ENCODE measurements at regions not wholly inside any gene's neighbourhood (a gene's known extent, or its start where the extent isn't known, plus 50 kb on each side); places are given as distances from the start of the nearest gene placed in this dataset.

- no peak overlapping the region for H3K4me3 Mint-ChIP-seq
- no peaks in the 10 kb centered on the region for H3K9me3 ChIP-seq (ENCODE audit: control insufficient read depth in 2 of 2, low read length in 2 of 2)
- H3K9me3 Mint-ChIP-seq = no peaks in the 10 kb centered on the region
- H3K36me3 ChIP-seq (ENCODE audit: control insufficient read depth, insufficient read depth, low read length) = no peaks in the 10 kb centered on the region
- peaks cover 9% of the 10 kb centered on the region for H3K4me1 ChIP-seq (ENCODE audit: control insufficient read depth, insufficient read depth, low read length, poor library complexity, severe bottlenecking)
- no peaks in the 10 kb centered on the region for H3K27me3 ChIP-seq (ENCODE audit: control insufficient read depth, insufficient read depth, low read length)
- ATAC-seq (ENCODE audit: low read depth in 2 of 2) = no peak
- H3K27me3 Mint-ChIP-seq = peaks cover 9% of the 10 kb centered on the region
- H3K27ac Mint-ChIP-seq = no peak overlapping the region
- H3K4me1 Mint-ChIP-seq = peaks cover 0 to 8% (median 5%) of the 10 kb centered on the region in 4 donors
- no peaks in the 10 kb centered on the region for H3K36me3 Mint-ChIP-seq
- no peak overlapping the region for H3K27ac ChIP-seq (ENCODE audit: insufficient read depth, low read length, poor library complexity, severe bottlenecking)
- H3K4me3 ChIP-seq (ENCODE audit: low read depth, low read length) = no peak overlapping the region
- DNase-seq = no peak
These were observed 120.1 kb upstream of the ERCC6L2 start for GRCh38 chr9:95755421-95755730.

GRCh38 chr9:95754533-95755420, 120.7 kb upstream of the ERCC6L2 start:
- H3K27ac ChIP-seq (ENCODE audit: insufficient read depth, low read length, poor library complexity, severe bottlenecking) = no peak overlapping the region
- Mint-ChIP-seq H3K9me3 (no peaks in the 10 kb centered on the region), H3K27me3 (peaks cover 9% of the 10 kb centered on the region), H3K4me1 (peaks cover 0 to 12% (median 6%) of the 10 kb centered on the region in 4 donors), H3K36me3 (no peaks in the 10 kb centered on the region), H3K27ac (no peak overlapping the region), H3K4me3 (no peak overlapping the region)
- H3K36me3 ChIP-seq (ENCODE audit: control insufficient read depth, insufficient read depth, low read length) = no peaks in the 10 kb centered on the region
- no peaks in the 10 kb centered on the region for H3K27me3 ChIP-seq (ENCODE audit: control insufficient read depth, insufficient read depth, low read length)
- peaks cover 15% of the 10 kb centered on the region for H3K4me1 ChIP-seq (ENCODE audit: control insufficient read depth, insufficient read depth, low read length, poor library complexity, severe bottlenecking)
- no peaks in the 10 kb centered on the region for H3K9me3 ChIP-seq (ENCODE audit: control insufficient read depth in 2 of 2, low read length in 2 of 2)
- ATAC-seq (ENCODE audit: low read depth in 2 of 2) (no peak), DNase-seq (no peak)
- H3K4me3 ChIP-seq (ENCODE audit: low read depth, low read length) = no peak overlapping the region

GRCh38 chr9:95753762-95754465, 121.6 kb upstream of the ERCC6L2 start:
- no peaks in the 10 kb centered on the region for H3K9me3 ChIP-seq (ENCODE audit: control insufficient read depth in 2 of 2, low read length in 2 of 2)
- no peak overlapping the region for H3K27ac ChIP-seq (ENCODE audit: insufficient read depth, low read length, poor library complexity, severe bottlenecking)
- peaks cover 13% of the 10 kb centered on the region for H3K27me3 Mint-ChIP-seq
- H3K9me3 Mint-ChIP-seq = no peaks in the 10 kb centered on the region
- H3K4me1 Mint-ChIP-seq = peaks cover 0 to 19% (median 6%) of the 10 kb centered on the region in 4 donors
- H3K36me3 ChIP-seq (ENCODE audit: control insufficient read depth, insufficient read depth, low read length) = no peaks in the 10 kb centered on the region
- H3K4me3 ChIP-seq (ENCODE audit: low read depth, low read length) = no peak overlapping the region
- H3K27me3 ChIP-seq (ENCODE audit: control insufficient read depth, insufficient read depth, low read length) = no peaks in the 10 kb centered on the region
- H3K4me1 ChIP-seq (ENCODE audit: control insufficient read depth, insufficient read depth, low read length, poor library complexity, severe bottlenecking) = peaks cover 16% of the 10 kb centered on the region
- H3K36me3 Mint-ChIP-seq = no peaks in the 10 kb centered on the region
- no peak for DNase-seq
- H3K27ac Mint-ChIP-seq = no peak overlapping the region
- no peak overlapping the region for H3K4me3 Mint-ChIP-seq
- no peak for ATAC-seq (ENCODE audit: low read depth in 2 of 2)

- H3K9me3 ChIP-seq (ENCODE audit: control insufficient read depth in 2 of 2, low read length in 2 of 2) = no peaks in the 10 kb centered on the region
- no peak overlapping the region for H3K4me3 ChIP-seq (ENCODE audit: low read depth, low read length)
- Mint-ChIP-seq H3K27me3 (peaks cover 17% of the 10 kb centered on the region), H3K9me3 (no peaks in the 10 kb centered on the region), H3K27ac (no peak overlapping the region), H3K36me3 (no peaks in the 10 kb centered on the region), H3K4me1 (peaks cover 4 to 22% (median 9%) of the 10 kb centered on the region in 4 donors), H3K4me3 (no peak overlapping the region)
- H3K4me1 ChIP-seq (ENCODE audit: control insufficient read depth, insufficient read depth, low read length, poor library complexity, severe bottlenecking) = peaks cover 16% of the 10 kb centered on the region
- no peaks in the 10 kb centered on the region for H3K36me3 ChIP-seq (ENCODE audit: control insufficient read depth, insufficient read depth, low read length)
- no peak overlapping the region for H3K27ac ChIP-seq (ENCODE audit: insufficient read depth, low read length, poor library complexity, severe bottlenecking)
- H3K27me3 ChIP-seq (ENCODE audit: control insufficient read depth, insufficient read depth, low read length) = no peaks in the 10 kb centered on the region
- DNase-seq (no peak), ATAC-seq (ENCODE audit: low read depth in 2 of 2) (no peak)
These were observed 123.3 kb upstream of the ERCC6L2 start for GRCh38 chr9:95752129-95752731.

- ATAC-seq (ENCODE audit: low read depth in 2 of 2) (no peak), DNase-seq (no peak)
- Histone ChIP-seq H3K9me3 (ENCODE audit: control insufficient read depth in 2 of 2, low read length in 2 of 2) (no peaks in the 10 kb centered on the region), H3K36me3 (ENCODE audit: control insufficient read depth, insufficient read depth, low read length) (no peaks in the 10 kb centered on the region), H3K27ac (ENCODE audit: insufficient read depth, low read length, poor library complexity, severe bottlenecking) (no peak overlapping the region), H3K4me3 (ENCODE audit: low read depth, low read length) (no peak overlapping the region), H3K4me1 (ENCODE audit: control insufficient read depth, insufficient read depth, low read length, poor library complexity, severe bottlenecking) (peaks cover 16% of the 10 kb centered on the region), H3K27me3 (ENCODE audit: control insufficient read depth, insufficient read depth, low read length) (no peaks in the 10 kb centered on the region)
- Mint-ChIP-seq H3K27ac (no peak overlapping the region), H3K36me3 (no peaks in the 10 kb centered on the region), H3K27me3 (peaks cover 17% of the 10 kb centered on the region), H3K4me1 (peaks cover 6 to 22% (median 9%) of the 10 kb centered on the region in 4 donors), H3K4me3 (no peak overlapping the region), H3K9me3 (no peaks in the 10 kb centered on the region)
These were observed 124.0 kb upstream of the ERCC6L2 start for GRCh38 chr9:95751520-95751790.

- Mint-ChIP-seq H3K4me1 (peaks cover 6 to 22% (median 9%) of the 10 kb centered on the region in 4 donors), H3K9me3 (no peaks in the 10 kb centered on the region), H3K36me3 (no peaks in the 10 kb centered on the region), H3K4me3 (peak overlapping the region in 2 of 4 donors; percentile 22 to 77), H3K27me3 (peaks cover 21% of the 10 kb centered on the region), H3K27ac (peak overlapping the region in 1 of 3 donors; percentile 55)
- ATAC-seq (ENCODE audit: low read depth in 2 of 2) (peak; percentile 53 to 73), DNase-seq (peak in 2 of 3 donors; percentile 9 to 35)
- Histone ChIP-seq H3K4me3 (ENCODE audit: low read depth, low read length) (peak overlapping the region; percentile 15), H3K9me3 (ENCODE audit: control insufficient read depth in 2 of 2, low read length in 2 of 2) (no peaks in the 10 kb centered on the region), H3K27me3 (ENCODE audit: control insufficient read depth, insufficient read depth, low read length) (no peaks in the 10 kb centered on the region), H3K27ac (ENCODE audit: insufficient read depth, low read length, poor library complexity, severe bottlenecking) (no peak overlapping the region), H3K4me1 (ENCODE audit: control insufficient read depth, insufficient read depth, low read length, poor library complexity, severe bottlenecking) (peaks cover 16% of the 10 kb centered on the region), H3K36me3 (ENCODE audit: control insufficient read depth, insufficient read depth, low read length) (no peaks in the 10 kb centered on the region)
These were observed 124.6 kb upstream of the ERCC6L2 start for GRCh38 chr9:95750725-95751519.

- Mint-ChIP-seq H3K4me1 (peaks cover 6 to 22% (median 9%) of the 10 kb centered on the region in 4 donors), H3K4me3 (no peak overlapping the region), H3K36me3 (no peaks in the 10 kb centered on the region), H3K27ac (peak overlapping the region in 1 of 3 donors; percentile 62), H3K27me3 (peaks cover 21% of the 10 kb centered on the region), H3K9me3 (no peaks in the 10 kb centered on the region)
- Histone ChIP-seq H3K27me3 (ENCODE audit: control insufficient read depth, insufficient read depth, low read length) (no peaks in the 10 kb centered on the region), H3K4me1 (ENCODE audit: control insufficient read depth, insufficient read depth, low read length, poor library complexity, severe bottlenecking) (peaks cover 16% of the 10 kb centered on the region), H3K27ac (ENCODE audit: insufficient read depth, low read length, poor library complexity, severe bottlenecking) (no peak overlapping the region), H3K36me3 (ENCODE audit: control insufficient read depth, insufficient read depth, low read length) (no peaks in the 10 kb centered on the region), H3K4me3 (ENCODE audit: low read depth, low read length) (no peak overlapping the region), H3K9me3 (ENCODE audit: control insufficient read depth in 2 of 2, low read length in 2 of 2) (no peaks in the 10 kb centered on the region)
- no peak for DNase-seq
- ATAC-seq (ENCODE audit: low read depth in 2 of 2) = no peak
These were observed 126.0 kb upstream of the ERCC6L2 start for GRCh38 chr9:95749493-95749892.
